ENCODE measurements at regions not wholly inside any gene's neighbourhood (a gene's known extent, or its start where the extent isn't known, plus 50 kb on each side); places are given as distances from the start of the nearest gene placed in this dataset.

GRCh38 chr1:39128959-39129358, 75.5 kb upstream of the MACF1 start:
- DNase-seq, result no peak
- Histone ChIP-seq H3K4me2 (replicated peaks; ENCODE audit: extremely low read depth, low read length, poor library complexity, severe bottlenecking) (no peak overlapping the region), H3K9me3 (replicated peaks in 1 of 2; ENCODE audit: control insufficient read depth in 1 of 2, insufficient read depth in 1 of 2, low read length in 2 of 2) (no peaks in the 10 kb centered on the region), H2AFZ (ENCODE audit: insufficient read depth, low read depth, low read length, poor library complexity, severe bottlenecking) (no peak overlapping the region), H4K20me1 (ENCODE audit: insufficient read depth, low read length) (peaks cover 15% of the 10 kb centered on the region), H3K4me1 (ENCODE audit: control insufficient read depth in 1 of 2, insufficient read depth in 2 of 2, low read length in 2 of 2) (peaks cover 3 to 8% of the 10 kb centered on the region in 2 donors), H3K4me3 (replicated peaks in 1 of 3; ENCODE audit: low read depth in 2 of 3, low read length in 3 of 3) (no peak overlapping the region), H3K36me3 (replicated peaks in 1 of 2; ENCODE audit: control insufficient read depth in 1 of 2, insufficient read depth in 2 of 2, low read length in 2 of 2) (no peaks in the 10 kb centered on the region), H3K27ac (ENCODE audit: low read depth in 1 of 2, low read length in 2 of 2) (no peak overlapping the region), H3K27me3 (ENCODE audit: control insufficient read depth in 2 of 2, insufficient read depth in 2 of 2, low read length in 2 of 2) (no peaks in the 10 kb centered on the region), H3K9ac (ENCODE audit: insufficient read depth, low read length, poor library complexity, severe bottlenecking) (no peak overlapping the region), H3K79me2 (ENCODE audit: insufficient read depth, low read length) (no peaks in the 10 kb centered on the region)
- intact Hi-C loops (cut with micrococcal nuclease), result no loop called here
- Mint-ChIP-seq H3K27ac (no peak overlapping the region), H3K36me3 (peaks cover 3 to 4% of the 10 kb centered on the region in 2 donors), H3K4me3 (no peak overlapping the region), H3K27me3 (ENCODE audit: low read depth in 3 of 3) (peaks cover 0 to 3% (median 0%) of the 10 kb centered on the region in 3 donors), H3K9me3 (no peaks in the 10 kb centered on the region), H3K4me1 (peaks cover 12% of the 10 kb centered on the region)
- TF ChIP-seq CTCF (IDR thresholded peaks at IDR 0.05), result no peak
- 100% methylated on average over 1 of the region's 2 CpGs for WGBS (ENCODE audit: insufficient coverage)

- H3K9ac ChIP-seq (ENCODE audit: insufficient read depth, low read length, poor library complexity, severe bottlenecking), result no peak overlapping the region
Measured at GRCh38 chr1:39129514-39129913, 75.0 kb upstream of the MACF1 start.

More at GRCh38 chr1:39129514-39129913, 75.0 kb upstream of the MACF1 start:
- Mint-ChIP-seq H3K4me1 (peaks cover 12% of the 10 kb centered on the region), H3K36me3 (peaks cover 3 to 4% of the 10 kb centered on the region in 2 donors), H3K27me3 (ENCODE audit: low read depth in 3 of 3) (peaks cover 0 to 3% (median 0%) of the 10 kb centered on the region in 3 donors), H3K9me3 (no peaks in the 10 kb centered on the region), H3K4me3 (no peak overlapping the region), H3K27ac (no peak overlapping the region)
- peaks cover 18% of the 10 kb centered on the region for H4K20me1 ChIP-seq (ENCODE audit: insufficient read depth, low read length)
- DNase-seq, result no peak
- no peaks in the 10 kb centered on the region for H3K9me3 ChIP-seq (replicated peaks in 1 of 2; ENCODE audit: control insufficient read depth in 1 of 2, insufficient read depth in 1 of 2, low read length in 2 of 2)
- H3K36me3 ChIP-seq (replicated peaks in 1 of 2; ENCODE audit: control insufficient read depth in 1 of 2, insufficient read depth in 2 of 2, low read length in 2 of 2), result no peaks in the 10 kb centered on the region
- H2AFZ ChIP-seq (ENCODE audit: insufficient read depth, low read depth, low read length, poor library complexity, severe bottlenecking), result no peak overlapping the region
- peaks cover 3 to 8% of the 10 kb centered on the region in 2 donors for H3K4me1 ChIP-seq (ENCODE audit: control insufficient read depth in 1 of 2, insufficient read depth in 2 of 2, low read length in 2 of 2)
- no peak overlapping the region for H3K4me2 ChIP-seq (replicated peaks; ENCODE audit: extremely low read depth, low read length, poor library complexity, severe bottlenecking)
- no peak overlapping the region for H3K27ac ChIP-seq (ENCODE audit: low read depth in 1 of 2, low read length in 2 of 2)
- no peaks in the 10 kb centered on the region for H3K27me3 ChIP-seq (ENCODE audit: control insufficient read depth in 2 of 2, insufficient read depth in 2 of 2, low read length in 2 of 2)
- TF ChIP-seq CTCF (IDR thresholded peaks at IDR 0.05), result no peak
- intact Hi-C loops (cut with micrococcal nuclease), result no loop called here
- H3K79me2 ChIP-seq (ENCODE audit: insufficient read depth, low read length), result no peaks in the 10 kb centered on the region
- H3K4me3 ChIP-seq (replicated peaks in 1 of 3; ENCODE audit: low read depth in 2 of 3, low read length in 3 of 3), result no peak overlapping the region

Measured in CD14-positive monocyte (primary cell).